ENCODE measurements at regions not wholly inside any gene's neighbourhood (a gene's known extent, or its start where the extent isn't known, plus 50 kb on each side); places are given as distances from the start of the nearest gene placed in this dataset.

DNA sequence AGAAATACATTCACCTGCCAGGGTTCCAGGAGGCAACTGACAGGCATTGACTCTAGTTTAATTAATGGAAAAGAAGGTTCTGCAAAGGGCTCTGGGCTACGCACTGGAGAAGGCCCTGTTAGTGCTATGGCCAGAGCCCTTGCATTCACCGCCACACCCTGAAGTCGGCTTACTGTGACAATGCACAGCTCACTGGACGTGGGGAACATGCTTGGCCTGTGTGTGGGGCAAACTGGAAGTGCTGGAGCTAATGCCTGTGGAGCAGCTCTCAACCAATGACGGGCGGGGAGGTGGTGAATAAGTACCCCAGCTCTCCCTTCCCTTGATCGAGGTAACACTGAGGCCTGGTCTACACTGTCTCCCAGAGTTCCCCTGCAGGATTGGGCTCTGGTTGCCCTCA, 209.8 kb downstream of the HAUS1 start:
- TF ChIP-seq, protein P1, sequence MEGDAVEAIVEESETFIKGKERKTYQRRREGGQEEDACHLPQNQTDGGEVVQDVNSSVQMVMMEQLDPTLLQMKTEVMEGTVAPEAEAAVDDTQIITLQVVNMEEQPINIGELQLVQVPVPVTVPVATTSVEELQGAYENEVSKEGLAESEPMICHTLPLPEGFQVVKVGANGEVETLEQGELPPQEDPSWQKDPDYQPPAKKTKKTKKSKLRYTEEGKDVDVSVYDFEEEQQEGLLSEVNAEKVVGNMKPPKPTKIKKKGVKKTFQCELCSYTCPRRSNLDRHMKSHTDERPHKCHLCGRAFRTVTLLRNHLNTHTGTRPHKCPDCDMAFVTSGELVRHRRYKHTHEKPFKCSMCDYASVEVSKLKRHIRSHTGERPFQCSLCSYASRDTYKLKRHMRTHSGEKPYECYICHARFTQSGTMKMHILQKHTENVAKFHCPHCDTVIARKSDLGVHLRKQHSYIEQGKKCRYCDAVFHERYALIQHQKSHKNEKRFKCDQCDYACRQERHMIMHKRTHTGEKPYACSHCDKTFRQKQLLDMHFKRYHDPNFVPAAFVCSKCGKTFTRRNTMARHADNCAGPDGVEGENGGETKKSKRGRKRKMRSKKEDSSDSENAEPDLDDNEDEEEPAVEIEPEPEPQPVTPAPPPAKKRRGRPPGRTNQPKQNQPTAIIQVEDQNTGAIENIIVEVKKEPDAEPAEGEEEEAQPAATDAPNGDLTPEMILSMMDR (conservative IDR thresholded peaks at IDR 0.05): no peak
- H3K27ac ChIP-seq: no peak overlapping the region

DNA sequence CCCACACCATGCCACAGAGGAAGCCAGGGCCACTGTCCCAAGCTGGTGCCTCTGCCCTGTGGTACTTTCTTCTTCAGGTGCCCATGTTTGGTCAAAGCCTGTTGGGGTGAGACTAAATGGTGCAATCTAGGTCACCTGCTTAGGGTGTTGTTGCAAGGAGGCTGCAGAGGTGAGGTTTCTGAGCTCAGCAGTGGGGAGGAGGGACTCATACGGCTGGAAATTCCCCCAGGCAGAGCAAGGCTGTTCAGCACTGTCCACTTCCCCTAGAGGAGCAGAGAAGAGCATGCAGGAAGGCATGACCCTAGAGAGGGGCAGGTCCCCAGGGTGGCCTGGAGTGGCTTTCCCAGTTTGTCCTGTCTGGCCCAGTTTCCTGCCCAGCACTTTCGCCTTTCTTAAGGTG, 211.0 kb downstream of the HAUS1 start:
- H3K27ac ChIP-seq: no peak overlapping the region
- TF ChIP-seq, protein P1 (conservative IDR thresholded peaks at IDR 0.05): no peak

DNA sequence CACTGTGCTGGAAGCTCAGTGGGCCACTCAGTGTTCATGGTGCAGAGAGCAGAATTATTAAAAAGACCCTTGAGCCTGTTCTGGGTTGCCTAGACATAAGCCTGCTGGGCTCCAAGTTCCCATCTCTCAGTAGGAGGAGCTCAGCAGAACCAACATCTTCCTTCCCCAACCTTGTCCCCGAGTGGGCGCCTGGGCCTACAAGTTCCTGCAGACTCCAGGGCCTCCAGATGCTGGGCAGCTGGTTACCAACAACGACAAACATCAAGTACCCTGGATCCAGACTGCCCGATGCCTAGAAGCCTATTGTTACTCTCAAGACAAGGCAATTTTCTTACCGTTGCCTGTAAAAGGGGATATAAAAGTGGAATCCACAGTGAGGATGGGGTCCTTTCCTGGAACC, 214.2 kb downstream of the HAUS1 start:
- TF ChIP-seq, protein P1 (conservative IDR thresholded peaks at IDR 0.05): no peak
- H3K27ac ChIP-seq: no peak overlapping the region

DNA sequence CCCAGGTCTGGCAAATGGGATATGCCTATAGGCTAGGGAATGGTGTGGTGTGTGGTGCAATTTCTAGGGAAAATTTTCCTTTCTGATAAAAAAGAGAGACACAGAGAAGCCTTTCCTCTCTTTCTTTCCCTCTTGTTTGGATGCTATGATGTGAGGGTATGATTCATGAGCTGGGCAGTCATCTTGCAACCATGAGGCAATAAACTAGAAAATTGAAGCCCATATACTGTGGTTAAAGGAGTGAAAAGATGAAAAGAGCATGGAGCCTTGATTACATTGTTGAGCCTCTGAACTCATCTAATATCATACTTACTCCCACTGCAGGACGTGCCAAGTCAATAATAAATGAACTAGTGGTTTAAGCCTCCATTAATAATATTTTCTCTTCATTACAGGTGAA, 215.6 kb downstream of the HAUS1 start:
- TF ChIP-seq, protein P1 (conservative IDR thresholded peaks at IDR 0.05): no peak
- H3K27ac ChIP-seq: no peak overlapping the region

DNA sequence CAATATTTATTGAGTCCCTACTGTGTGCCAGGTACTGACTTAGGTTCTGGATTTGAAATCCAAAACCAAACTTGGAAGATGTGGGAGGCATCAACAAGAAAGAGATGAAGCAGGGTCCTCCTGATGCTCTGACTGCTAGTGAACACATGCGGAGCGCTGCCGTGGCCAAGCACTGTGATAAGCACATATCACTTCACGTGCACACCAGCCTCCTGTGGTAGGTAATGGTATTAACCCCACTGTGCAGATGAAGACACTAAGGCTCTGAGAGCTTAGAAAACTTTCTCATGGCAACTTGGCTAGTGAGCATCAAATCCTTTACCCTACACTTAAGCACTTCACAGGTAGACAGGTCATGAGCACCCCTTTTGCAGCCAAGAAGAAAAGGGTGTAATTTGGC, 216.1 kb downstream of the HAUS1 start:
- no peak overlapping the region for H3K27ac ChIP-seq
- TF ChIP-seq, protein P1 (conservative IDR thresholded peaks at IDR 0.05): no peak

DNA sequence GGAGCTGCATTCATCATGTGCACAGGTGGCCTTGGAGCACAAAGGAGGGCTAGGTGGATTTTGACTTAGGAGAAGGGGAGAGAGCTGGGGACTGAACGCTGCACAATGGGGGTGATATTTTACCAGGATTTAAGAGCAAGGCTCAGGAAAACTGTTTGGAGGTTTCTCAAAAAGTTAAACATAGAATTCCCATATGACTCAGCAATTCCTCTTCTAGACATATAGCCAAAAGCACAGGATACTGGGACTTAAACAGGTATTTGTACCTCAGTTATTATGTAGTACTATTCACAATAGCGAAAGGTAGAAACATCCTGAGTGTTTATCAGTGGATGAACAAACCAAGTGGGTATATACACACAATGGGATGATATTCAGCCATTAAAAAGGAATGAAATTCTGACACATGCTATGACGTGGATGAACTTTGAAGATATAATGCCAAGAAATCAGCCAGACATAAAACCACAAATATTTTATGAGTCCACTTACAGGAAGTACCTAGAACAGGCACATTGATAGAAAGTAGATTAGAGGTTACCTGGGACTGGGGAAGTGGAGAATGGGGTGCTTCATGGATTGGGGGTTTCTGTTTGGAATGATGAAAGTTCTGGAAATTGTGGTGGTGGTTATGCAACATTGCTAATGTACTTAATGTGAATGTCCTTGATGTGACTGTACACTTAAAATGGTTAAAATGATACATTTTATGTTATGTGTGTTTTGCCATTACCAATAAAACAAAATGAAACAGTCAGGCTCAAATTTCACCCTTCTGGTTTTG, 216.9 kb downstream of the HAUS1 start:
- no peak overlapping the region for H3K27ac ChIP-seq
- TF ChIP-seq, protein P1 (conservative IDR thresholded peaks at IDR 0.05): no peak

DNA sequence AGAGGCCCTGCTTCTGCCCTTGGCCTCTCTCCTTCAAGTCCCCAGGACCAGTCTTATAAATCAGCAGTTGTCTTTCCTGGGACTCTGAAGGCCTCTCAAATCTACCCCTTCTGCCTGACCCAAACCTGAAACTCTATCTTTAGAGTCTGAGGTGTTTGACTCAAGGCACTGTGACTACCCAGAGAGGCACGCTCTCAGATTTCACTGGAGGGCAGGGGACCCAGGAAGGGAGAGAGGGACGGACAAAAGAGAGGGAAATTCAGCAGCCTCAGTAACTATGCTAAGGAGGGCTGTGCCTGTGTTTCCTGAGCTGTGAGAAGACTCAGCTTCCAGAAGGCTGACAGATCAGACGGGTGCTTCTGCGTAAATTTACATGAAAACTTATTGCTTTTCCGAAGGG, 217.8 kb downstream of the HAUS1 start:
- TF ChIP-seq, protein P1 (conservative IDR thresholded peaks at IDR 0.05): no peak
- no peak overlapping the region for H3K27ac ChIP-seq

All from VCaP (cell line).